GM19463 (cell line): ENCODE measurements at regions not wholly inside any gene's neighbourhood (a gene's known extent, or its start where the extent isn't known, plus 50 kb on each side); places are given as distances from the start of the nearest gene placed in this dataset.

Source experiments
- ATAC-seq: cut with Tn5 transposase; IDR thresholded peaks from one replicate; pipeline ENCODE4 v1.9.1; 2021; ENCODE audit warnings: mild to moderate bottlenecking, moderate library complexity; ENCODE audit not compliant: unreplicated experiment

DNA sequence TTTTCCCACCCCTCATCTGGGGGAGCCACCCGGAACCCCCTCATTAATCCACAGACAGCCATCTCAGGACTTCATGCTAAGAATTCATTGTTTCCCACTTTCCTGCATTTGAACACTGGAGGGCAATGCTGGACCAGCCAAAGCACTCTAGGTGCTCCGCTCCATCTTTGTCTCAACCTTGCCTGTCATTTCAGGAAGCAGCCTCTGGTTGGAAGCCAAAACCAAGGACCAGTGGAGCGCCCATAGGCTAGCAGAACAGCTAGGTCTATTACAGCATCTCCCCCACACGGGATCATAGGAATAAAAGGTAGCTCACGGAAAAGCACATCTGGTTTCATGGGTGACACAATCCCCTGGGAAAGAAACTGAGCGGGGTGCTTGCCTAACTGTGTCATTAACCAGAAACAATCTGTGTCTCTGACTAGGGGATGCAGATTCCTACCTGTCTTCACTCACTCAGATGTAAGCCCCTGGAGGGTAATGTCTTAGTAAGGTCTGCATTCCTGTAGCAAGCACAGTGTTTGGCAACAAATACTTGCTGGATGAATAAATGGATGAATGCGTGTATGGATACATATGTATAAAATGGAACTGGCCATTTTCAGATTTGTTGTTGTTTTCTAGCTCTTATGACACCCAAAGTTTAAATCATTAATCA is 197.0 kb downstream of the DAD1 start:
- no peak for ATAC-seq

DNA sequence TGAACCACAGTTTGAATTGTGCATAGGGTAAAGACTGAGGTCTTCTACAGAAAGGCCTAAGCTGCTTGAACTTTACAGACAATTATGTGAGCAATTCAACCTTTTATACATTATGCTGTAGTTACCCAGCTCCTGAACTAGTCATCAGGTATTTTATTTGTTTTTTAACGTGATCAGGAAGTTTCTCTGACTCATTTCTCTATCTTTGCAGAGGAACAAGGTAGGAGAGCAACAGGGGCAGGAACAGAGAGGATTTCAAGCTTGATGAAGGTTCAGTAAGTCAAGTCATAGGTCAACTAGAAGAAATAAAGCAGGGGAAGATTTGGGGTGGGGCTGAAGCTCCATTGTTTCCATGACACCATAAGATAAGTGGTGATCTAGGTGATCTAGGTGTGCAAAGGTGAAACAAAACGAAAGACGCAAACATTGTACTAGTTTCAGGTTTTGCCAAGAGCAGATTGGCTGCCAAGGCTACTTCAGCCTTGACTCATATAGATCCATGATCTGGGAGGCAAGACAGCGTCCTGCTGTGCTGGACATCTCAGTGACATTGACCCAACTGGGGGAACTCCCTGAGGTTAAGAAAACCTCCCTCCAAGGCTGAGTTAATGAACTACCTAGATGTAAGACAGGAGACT is 198.1 kb downstream of the DAD1 start:
- ATAC-seq = peak; percentile 57

DNA sequence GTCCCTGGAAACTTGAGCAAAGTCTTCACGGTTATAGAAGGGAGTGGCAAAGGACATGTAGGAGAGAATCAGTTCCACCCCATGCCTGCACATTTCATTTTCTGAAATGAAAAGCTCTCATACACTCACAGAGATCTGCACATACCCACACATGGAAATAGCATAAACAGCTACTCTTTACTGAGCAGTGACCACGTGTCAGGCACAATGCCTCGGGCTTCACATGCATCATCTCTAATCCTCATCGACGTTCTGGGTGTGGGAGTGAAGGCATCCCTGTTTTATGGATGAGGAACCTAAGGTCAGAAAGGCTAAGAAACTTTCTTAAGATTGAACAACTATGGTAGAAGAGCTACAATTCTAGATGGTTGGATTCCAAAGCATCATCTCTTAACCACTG is 198.8 kb downstream of the DAD1 start:
- no peak for ATAC-seq

DNA sequence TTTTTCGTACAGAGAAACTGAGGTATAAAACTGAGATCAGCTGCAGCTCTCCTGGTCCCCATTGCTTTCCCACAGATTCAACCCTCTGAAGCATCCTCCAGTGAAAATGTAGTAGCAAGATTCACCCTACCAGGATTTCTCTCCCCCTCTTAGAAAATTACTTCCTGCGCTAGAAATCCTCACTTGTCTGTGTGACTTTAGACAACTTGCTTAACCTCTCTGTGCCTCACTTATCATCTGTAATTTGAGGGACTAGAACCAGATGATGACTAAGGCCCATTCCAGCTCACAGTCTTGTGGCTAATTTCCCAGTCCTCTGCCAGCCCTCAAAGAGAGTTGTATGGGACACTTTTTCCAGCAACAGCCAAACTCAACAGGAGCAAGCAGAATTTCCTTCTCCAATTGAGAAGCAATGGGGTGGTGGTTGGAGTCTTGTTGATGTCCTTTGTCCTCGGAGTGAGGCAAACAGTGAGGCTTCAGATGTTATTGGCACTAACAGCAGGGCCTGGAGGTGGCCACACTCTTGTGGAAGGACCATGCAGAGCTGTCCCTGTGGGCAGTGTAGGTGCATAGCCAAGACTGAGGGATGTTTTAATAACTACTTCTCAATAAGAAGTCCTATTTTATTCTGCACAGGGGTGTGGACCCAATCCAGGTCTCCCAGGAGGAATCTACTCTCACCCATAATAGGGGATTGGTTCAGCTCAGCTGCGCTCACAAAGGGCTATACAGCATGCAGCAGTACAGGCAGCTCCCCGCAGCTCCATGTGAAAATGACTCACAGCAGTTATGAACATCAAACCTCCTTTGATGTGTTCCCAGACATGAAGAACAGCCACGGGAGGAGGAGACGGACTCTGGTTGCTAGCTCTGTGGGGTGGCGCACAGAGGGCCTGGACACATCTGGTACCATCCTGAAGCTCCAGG is 200.1 kb downstream of the DAD1 start:
- ATAC-seq = no peak

DNA sequence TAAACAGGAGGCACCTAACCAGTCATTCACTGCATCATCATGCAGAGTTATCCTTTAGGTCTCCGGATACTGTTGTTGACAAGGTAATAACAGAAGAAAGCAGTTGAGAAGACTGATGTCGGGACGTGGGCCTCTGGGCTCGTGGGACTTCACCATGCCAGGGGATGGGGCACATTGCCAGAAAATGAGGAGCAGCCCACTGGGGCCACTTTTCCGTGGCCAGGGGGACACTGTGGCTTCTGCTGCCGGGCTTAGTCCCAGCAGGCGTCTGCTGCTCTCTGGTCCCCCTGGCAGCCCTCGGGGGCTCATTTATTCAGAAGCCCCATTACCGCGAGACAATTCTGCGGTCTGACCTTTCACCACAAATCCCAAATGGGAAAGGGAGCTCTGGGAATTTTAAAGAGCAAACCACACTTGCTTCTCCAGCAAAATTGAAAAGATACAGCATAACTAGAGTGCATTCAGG is 201.2 kb downstream of the DAD1 start:
- no peak for ATAC-seq

DNA sequence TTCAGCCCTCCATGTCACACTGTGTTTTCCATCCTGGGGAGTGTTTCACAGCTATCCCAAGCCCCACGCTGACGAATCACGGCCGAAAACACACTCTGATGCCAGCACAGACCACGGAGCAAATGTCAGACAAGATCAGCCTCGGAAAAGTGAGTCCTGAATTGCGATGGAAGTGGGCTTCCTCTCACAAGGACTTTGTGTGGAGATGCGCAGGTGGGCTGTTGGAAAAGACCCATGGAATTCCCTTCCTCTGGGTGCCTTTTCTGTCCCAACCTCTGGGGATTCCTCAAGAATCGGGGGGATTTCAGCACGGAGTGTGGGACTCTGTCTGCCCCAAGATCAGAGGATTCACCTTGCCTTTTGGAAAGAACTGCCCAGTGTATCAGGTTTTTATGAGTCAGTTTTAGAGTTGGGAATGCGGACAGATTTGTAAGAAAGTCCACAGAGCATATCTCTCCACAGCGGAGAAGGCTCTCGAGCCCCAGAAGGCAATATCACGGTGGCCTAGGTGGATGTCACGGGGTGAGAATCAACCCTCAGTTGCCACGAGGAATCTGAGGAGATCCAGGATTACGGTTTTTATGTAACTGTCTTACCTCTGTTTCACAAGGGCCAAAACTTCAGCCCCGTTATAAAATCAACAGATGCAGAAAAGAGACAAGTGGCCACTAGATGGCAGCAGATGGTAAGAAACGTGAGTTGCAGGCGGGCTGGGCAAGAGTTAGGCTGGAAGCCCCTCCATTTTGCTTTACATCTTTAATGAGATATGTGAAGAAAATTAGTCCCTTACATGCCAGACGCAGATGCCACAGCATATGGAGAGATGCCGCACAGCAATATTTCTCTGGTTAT is 201.9 kb downstream of the DAD1 start:
- no peak for ATAC-seq

DNA sequence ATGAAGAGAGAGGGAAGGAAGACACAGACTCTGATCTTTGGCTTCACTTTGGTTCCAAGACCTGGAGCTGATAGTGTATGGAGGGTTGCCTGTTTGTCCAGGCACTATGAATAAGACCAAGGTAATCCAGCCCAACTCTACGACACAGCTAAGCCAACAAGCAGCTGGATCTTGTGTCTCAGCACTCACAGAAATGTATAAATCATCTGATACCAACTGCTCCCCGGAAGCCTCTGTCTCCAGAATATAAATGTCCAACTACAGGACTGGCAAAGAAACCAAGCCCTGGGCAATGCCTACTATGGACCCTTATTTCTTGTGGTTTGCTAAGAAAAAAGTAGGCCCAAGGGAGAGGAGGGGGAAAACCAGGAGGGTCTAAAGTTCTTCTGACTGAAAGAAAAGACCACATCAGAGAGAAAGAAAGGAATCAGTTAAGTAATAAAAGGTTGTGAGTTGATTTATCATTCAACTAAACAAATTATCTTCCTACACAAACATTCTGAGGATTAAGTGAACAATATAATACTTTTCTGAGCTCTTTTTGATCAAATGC is 204.0 kb downstream of the DAD1 start:
- no peak for ATAC-seq

DNA sequence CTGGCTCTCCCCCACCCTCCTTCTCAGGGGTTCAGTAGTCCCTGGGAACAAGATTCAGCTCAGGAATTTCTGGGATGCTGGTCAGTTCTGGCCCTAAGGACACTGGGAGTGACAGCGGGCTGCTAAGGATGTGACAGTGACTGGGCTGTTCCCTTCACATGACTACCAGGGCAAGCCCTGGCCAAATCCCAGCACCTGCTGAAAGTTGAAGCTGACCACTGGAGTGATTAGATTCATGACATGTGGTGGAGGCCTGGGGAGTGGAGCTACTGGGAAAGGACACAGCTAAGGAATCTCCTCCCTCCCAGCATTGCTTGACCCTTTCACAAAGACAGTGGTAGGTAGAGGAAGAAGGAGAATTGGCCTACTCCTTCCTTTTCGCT is 204.9 kb downstream of the DAD1 start:
- no peak for ATAC-seq

DNA sequence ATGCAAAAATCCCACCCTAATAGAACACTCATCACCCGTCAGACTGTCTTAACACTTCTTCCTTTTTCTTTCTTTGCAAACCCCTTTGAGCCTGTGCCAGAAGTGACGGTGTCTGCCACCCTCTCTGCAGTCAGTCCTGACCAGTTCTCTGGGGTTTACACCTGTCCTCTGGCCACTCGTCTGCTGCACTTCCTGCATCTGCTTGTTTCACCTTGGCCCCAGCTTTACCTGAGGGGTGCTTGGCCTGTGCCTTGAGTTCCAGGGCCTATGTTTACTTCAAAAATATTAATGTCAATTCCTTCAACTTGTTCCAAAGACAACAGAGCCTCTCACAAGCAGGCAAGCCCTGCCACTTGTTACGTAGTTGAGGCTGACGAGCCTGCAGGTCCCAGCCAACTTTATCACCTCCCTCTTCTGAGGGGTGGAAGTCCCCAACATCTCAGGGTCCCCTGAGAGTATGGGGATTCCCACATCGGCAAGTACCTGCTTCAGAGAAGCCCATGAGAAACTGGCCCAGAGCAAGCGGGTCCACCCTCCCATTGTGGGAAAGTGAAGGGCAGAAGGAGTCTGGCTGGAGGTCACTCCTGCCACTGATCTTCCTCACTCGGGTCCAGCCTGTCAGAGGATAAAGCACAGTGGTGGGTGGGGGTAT is 205.4 kb downstream of the DAD1 start:
- peak; percentile 61 for ATAC-seq

DNA sequence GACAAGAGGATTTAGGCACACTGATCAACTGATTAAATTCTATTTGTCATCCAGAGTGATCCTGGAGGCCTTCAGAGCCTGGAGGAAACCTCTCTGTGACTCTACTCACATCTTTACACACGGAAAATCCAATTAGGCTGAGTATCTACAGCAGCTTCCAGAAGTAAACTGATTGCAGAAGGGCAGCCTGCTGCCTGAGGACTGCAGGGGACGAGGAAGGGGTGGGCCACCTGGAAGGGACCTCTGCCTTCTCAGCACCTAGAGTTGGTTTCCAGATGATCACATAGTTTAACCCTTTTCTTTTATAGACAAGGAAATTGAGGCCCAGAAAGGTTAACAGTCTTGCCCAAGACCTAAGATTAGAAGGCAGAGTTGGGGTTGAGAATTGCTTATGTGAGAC is 206.1 kb downstream of the DAD1 start:
- no peak for ATAC-seq

DNA sequence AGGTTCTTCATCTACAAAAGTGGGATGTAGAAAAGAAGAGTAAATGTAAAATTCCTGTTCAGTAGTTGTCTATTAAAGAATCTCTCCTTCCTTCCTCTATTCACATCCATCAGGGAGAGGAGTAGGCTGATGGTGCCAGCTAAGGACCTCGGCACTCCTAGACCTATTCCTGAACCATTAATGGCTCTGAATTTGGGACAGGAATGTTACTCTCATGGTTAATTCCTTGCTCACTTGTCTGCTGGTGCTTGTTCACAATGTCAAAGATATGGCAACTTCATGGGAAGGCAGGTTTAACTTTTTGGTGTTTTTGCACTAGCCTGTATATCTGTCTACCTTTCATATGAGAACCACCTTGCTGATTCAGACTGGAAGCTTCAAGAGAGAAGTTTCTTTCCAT is 206.6 kb downstream of the DAD1 start:
- no peak for ATAC-seq

DNA sequence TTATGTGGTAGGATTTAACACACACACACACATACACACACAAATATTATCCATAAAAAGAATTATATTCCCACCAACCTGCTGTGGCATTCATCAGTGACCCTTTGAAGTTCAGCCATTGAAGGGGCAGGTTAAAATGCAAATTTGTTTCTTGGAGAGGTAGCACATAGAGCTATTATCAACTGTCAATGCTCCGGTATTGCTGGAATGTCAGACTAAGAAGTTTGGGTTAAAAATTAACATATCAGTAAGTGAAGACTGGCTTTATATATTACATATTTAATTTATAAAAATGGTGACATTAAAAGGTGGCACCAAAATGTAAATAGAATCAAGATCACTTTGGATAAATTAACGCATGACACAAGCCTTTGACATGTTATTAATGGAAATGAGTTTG is 207.3 kb downstream of the DAD1 start:
- no peak for ATAC-seq

DNA sequence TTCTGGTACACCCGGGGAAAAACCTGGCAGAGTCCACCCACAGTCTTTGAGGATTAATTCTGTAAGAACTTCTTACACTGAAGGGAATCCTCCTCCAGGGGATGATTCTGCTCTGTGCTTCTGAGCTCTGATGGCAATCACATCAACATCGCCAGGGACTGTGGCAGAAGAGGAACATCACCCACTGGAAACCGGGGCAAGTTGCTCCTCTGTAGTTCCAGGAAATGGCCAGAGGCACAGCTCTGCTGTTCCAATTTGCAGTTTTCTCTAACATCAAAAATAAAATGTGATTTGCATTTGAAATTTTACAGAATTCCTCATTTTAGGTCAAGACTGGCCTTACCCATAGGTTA is 207.6 kb downstream of the DAD1 start:
- no peak for ATAC-seq

DNA sequence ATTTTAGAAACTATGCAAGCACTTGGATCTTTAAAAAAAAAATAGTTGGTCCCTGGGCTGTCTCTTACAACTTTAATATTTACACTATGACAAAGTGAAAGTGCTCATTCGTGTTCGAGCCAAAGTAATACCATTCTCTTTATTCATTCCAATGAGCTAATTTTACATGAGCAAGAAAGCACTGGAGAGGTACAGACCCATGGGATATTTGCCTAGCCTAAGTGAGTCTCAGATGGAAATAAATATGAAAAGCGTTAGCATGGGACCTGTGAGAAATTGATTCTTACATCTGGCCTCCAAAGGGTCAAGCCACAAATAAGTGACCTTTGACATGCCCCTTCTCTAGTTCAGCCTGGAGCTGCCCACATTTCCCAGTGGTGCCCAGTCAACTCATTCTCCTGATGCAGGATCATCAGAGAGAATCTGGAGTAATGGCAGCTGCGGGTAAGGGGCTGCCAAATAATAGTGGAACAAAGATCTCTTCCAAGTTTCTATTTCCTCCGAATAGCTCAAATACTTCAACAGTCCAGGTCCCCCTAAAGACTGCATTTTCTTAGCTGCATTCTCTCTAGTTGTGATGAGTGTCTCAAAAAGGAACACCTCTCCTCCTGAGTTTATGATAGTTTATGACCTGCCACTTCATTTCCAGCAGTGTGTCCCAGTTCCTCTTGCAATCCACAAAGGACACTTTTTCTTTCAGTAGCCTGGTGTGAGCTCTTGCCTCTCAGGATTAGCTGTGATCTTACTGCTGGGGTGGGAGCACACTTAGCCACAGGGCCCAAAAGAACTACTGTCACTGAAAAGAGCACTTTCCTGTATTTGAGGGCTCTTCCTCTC is 208.2 kb downstream of the DAD1 start:
- ATAC-seq = no peak

DNA sequence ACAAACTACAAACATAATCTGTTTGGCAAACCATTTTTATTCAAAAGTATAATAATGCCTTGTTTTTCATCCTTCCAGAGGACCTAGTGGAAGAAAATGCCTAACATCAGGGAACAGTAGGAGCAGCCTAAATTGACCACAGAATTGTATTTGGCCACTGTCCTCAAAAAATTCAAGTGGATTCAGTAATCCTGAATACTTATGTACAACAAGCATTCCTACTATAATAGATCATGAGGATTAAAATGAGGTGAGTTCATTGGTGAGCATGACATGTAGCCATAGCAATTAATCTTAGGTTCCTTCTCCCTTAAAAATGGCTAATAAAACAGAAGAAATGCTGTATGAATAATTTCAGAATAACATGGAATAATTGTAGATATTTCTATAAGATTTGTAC is 209.3 kb downstream of the DAD1 start:
- no peak for ATAC-seq

DNA sequence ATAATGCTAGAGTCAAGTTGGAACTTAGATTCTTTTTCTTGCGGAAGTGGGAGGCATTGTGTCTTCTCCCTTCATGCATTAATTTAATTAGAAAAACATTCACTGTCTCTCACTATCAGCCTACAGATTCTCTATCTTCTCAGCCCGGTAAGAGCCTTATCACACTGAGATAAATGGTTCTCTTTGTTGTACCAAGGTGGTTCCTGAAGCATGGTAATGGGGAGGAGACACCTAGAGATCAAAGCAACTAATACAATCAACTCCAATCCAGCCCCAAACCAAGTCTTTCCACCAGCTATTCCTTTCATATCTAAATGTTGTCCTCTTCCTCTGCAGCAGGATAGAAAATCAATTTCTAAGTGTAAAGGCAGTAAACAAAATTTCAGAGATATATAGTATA is 210.8 kb downstream of the DAD1 start:
- no peak for ATAC-seq

DNA sequence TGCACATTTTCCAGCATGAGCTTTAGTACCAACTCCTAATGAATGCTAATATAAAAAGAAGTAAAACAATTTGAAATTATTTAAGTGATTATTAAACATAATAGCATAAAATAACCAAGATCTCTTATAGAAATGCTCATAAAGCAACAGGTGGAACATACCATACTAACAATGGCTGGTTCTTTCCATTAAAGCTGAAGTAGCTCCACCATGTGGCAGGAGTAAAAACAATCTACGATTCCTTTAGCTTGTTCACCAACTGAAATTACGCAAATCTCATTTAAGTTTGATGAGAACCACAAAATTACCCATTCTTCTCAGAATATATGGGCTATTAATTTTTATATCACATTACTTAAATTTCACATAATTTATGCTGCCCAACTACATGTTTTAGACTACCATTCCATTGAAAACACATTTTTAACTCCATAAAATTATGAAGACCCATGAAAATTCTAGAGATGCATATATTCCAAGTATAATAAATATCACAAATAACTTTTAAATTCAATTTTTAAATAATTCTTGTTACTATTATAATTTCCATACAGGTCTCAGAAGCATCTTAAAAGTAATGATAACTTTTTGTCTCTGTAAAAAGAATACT is 213.6 kb downstream of the DAD1 start:
- no peak for ATAC-seq

DNA sequence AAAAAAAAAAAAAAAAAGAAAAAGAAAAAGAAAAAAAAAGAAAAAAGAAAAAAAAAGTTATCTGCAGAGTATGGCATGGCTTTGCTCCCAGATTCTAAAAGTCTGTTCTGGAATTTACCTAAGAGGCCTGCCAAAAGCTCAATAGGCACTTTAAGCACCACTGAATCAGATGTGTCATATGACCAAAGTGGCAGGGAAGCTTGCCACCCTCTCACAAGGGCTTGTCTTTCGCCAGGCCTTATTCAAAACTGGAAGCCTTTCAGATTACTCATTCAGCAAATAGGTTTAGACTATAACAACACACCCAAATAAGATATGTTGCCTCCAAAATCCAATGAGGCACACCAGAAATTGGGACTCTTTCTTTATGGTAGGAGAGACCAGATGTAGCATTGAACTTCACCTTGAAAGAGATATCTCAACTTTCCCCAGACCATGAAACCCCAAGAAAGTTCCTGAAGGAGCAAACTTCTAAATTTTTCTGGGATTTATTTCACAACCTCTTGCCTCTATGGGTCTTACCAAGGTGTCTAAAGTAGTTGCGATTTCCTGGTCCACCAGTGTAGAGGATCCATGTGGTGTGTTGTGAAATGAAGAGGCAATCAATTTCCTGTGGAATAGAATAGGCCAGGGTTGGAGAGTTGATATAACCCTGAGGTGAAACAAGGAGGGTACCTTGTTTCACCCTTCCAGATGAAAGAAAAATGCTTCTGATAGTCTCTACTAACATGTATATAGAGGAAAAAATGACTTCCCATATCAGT is 218.8 kb downstream of the DAD1 start:
- no peak for ATAC-seq
